HCT116 (cell line): ENCODE measurements at regions not wholly inside any gene's neighbourhood (a gene's known extent, or its start where the extent isn't known, plus 50 kb on each side); places are given as distances from the start of the nearest gene placed in this dataset.

Experiments used
- ATAC-seq: fragments of 200-7000 bp; cut with Tn5 transposase; 2 replicates; pipeline ENCODE4 v1.9.1; 2020; ENCODE audit warnings: mild to moderate bottlenecking, moderate library complexity
- BruUV-seq: library from RNA; stranded (reverse); fragments of 400-500 nt; replicated peaks from 2 replicates; lab custom pipeline; 2021; lab: Mats Ljungman, UMichigan
- CTCF ChIA-PET: fragments of 300-600 bp; sonication (Branson Sonifier 250); formaldehyde crosslinking; loops from one replicate; lab custom pipeline; 2021; ENCODE audit warnings: antibody characterized with exemption; lab: Charles Lee
- POLR2A ChIA-PET: fragments of 300-600, 350-600 bp; sonication (Branson Sonifier 250); formaldehyde crosslinking; loops from one replicate; lab custom pipeline; 2021; ENCODE audit warnings: antibody characterized with exemption; lab: Charles Lee
- RAD21 ChIA-PET, 2 experiments: fragments of 300-600 bp; sonication (Branson Sonifier 250); formaldehyde crosslinking; loops; one replicate each; lab custom pipeline; 2023; ENCODE audit warnings: low total read pairs in 2 of 2; ENCODE audit not compliant: uncharacterized antibody in 2 of 2, unreplicated experiment in 2 of 2, low non-redundant PET in 1 of 2; lab: Charles Lee
- DNase-seq: peaks from one replicate; pipeline ENCODE4 v3.0.0-alpha.2; 2010; ENCODE audit warnings: low read depth, low spot score
- H2AFZ ChIP-seq: fragments of 200-600 bp; shearing (Covaris generic), sonication (generic); 2 replicates; pipeline ENCODE4 v1.6.1; 2017; ENCODE audit warnings: low read depth, mixed run types, mixed read lengths, antibody characterized with exemption, low read length; ENCODE audit not compliant: poor library complexity, severe bottlenecking
- H3K27ac ChIP-seq: 2 replicates; pipeline ENCODE4 v1.5.1; 2012; ENCODE audit warnings: low read depth, low read length
- H3K27me3 ChIP-seq: fragments of 200-600 bp; sonication (generic); 2 replicates; pipeline ENCODE4 v1.6.1; 2016; ENCODE audit warnings: mixed run types, low read length, mixed read lengths; ENCODE audit not compliant: insufficient read depth
- H3K36me3 ChIP-seq, 2 experiments: fragments of 200-500 bp in 1 of 2; fragments of 200-600 bp in 1 of 2; sonication (Bioruptor generic) in 1 of 2; sonication (generic) in 1 of 2; 2 replicates each; pipeline versions ENCODE4 v1.5.1 to v1.6.1; 2014 to 2016; ENCODE audit warnings: low read length in 2 of 2, inconsistent platforms in 1 of 2, mixed read lengths in 1 of 2, mixed run types in 1 of 2; ENCODE audit not compliant: insufficient read depth in 2 of 2, control insufficient read depth in 1 of 2
- H3K4me1 ChIP-seq, 2 experiments: fragments of 200-600 bp in 1 of 2; sonication (generic) in 1 of 2; 2 replicates each; pipeline versions ENCODE4 v1.5.1 to v1.6.1; 2012 to 2017; ENCODE audit warnings: low read length in 2 of 2, inconsistent platforms in 1 of 2, mild to moderate bottlenecking in 1 of 2, mixed read lengths in 1 of 2, mixed run types in 1 of 2, moderate library complexity in 1 of 2; ENCODE audit not compliant: insufficient read depth in 2 of 2, control insufficient read depth in 1 of 2
- H3K4me2 ChIP-seq: fragments of 200-600 bp; sonication (generic); 2 replicates; pipeline ENCODE4 v1.6.1; 2017; ENCODE audit warnings: mixed run types, low read length, mixed read lengths
- H3K4me3 ChIP-seq, 2 experiments: fragments of 200-600 bp in 1 of 2; sonication (generic) in 1 of 2; replicated peaks in 1 of 2; 2 replicates each; pipeline ENCODE4 v1.5.1; 2011 to 2016; ENCODE audit warnings: low read length in 2 of 2, control low read depth in 1 of 2, low read depth in 1 of 2, mild to moderate bottlenecking in 1 of 2, mixed read lengths in 1 of 2, mixed run types in 1 of 2
- H3K79me2 ChIP-seq: fragments of 200-600 bp; sonication (generic); 2 replicates; pipeline ENCODE4 v1.6.1; 2017; ENCODE audit warnings: mild to moderate bottlenecking, mixed run types, low read length, moderate library complexity, mixed read lengths; ENCODE audit not compliant: insufficient read depth
- H3K9ac ChIP-seq: fragments of 200-600 bp; sonication (generic); 2 replicates; pipeline ENCODE4 v1.6.1; 2016; ENCODE audit warnings: low read length, mixed read lengths
- H3K9me2 ChIP-seq: fragments of 200-600 bp; sonication (generic), shearing (Covaris generic); 2 replicates; pipeline ENCODE4 v1.6.1; 2017; ENCODE audit warnings: mixed run types, mild to moderate bottlenecking, moderate library complexity; ENCODE audit not compliant: insufficient read depth
- H3K9me3 ChIP-seq, 2 experiments: fragments of 200-500 bp in 1 of 2; fragments of 200-600 bp in 1 of 2; sonication (Bioruptor generic) in 1 of 2; sonication (generic) in 1 of 2; 2 replicates each; pipeline ENCODE4 v1.6.1; 2014 to 2017; ENCODE audit warnings: low read length in 2 of 2, mixed read lengths in 2 of 2, inconsistent platforms in 1 of 2, low read depth in 1 of 2, mild to moderate bottlenecking in 1 of 2, mixed run types in 1 of 2, moderate library complexity in 1 of 2; ENCODE audit not compliant: control insufficient read depth in 1 of 2, insufficient read depth in 1 of 2
- H4K20me1 ChIP-seq: fragments of 200-600 bp; sonication (generic), shearing (Covaris generic); 2 replicates; pipeline ENCODE4 v1.6.1; 2017; ENCODE audit warnings: mixed run types, mild to moderate bottlenecking, moderate library complexity; ENCODE audit not compliant: insufficient read depth
- CBX3 ChIP-seq: IDR thresholded peaks from 2 replicates; pipeline ENCODE4 v1.6.1; 2012; ENCODE audit warnings: low read depth
- CTCF ChIP-seq, 3 experiments: fragments of 200-600 bp in 1 of 3; sonication (generic) in 1 of 3; IDR thresholded peaks in 2 of 3; conservative IDR thresholded peaks in 1 of 3; 2 replicates each; pipeline ENCODE4 v1.5.1; 2012 to 2017; ENCODE audit warnings: low read depth in 2 of 3, low read length in 2 of 3, antibody characterized with exemption in 1 of 3, borderline replicate concordance in 1 of 3, control low read depth in 1 of 3, mild to moderate bottlenecking in 1 of 3, mixed read lengths in 1 of 3, mixed run types in 1 of 3, moderate library complexity in 1 of 3; ENCODE audit not compliant: insufficient read depth in 1 of 3
- EGR1 ChIP-seq: IDR thresholded peaks from 2 replicates; pipeline ENCODE4 v1.6.1; 2012; ENCODE audit warnings: low read depth
- ELF1 ChIP-seq: IDR thresholded peaks from 2 replicates; pipeline ENCODE4 v1.6.1; 2012; ENCODE audit warnings: low read depth, borderline replicate concordance
- EZH2 ChIP-seq: fragments of 200-600 bp; sonication (generic); IDR thresholded peaks from 2 replicates; pipeline ENCODE4 v1.6.1; 2017; ENCODE audit warnings: antibody characterized with exemption, mixed run types
- EZH2phosphoT487 ChIP-seq: fragments of 200-600 bp; IDR thresholded peaks from 2 replicates; pipeline ENCODE4 v1.6.1; 2018; ENCODE audit warnings: antibody characterized with exemption, borderline replicate concordance
- FOSL1 ChIP-seq: IDR thresholded peaks from 2 replicates; pipeline ENCODE4 v1.6.1; 2012; ENCODE audit warnings: low read depth
- POLR2A ChIP-seq: IDR thresholded peaks from 2 replicates; pipeline ENCODE4 v1.7.0; 2011; ENCODE audit warnings: borderline replicate concordance; ENCODE audit not compliant: insufficient read depth, insufficient read length; ENCODE audit errors: extremely low read depth
- POLR2AphosphoS5 ChIP-seq: IDR thresholded peaks from 2 replicates; pipeline ENCODE4 v1.6.1; 2011; ENCODE audit warnings: mild to moderate bottlenecking, low read depth, low read length, moderate library complexity
- RAD21 ChIP-seq: IDR thresholded peaks from 2 replicates; pipeline ENCODE4 v1.6.1; 2012; ENCODE audit warnings: low read depth, mild to moderate bottlenecking
- SP1 ChIP-seq: IDR thresholded peaks from 2 replicates; pipeline ENCODE4 v1.6.1; 2012; ENCODE audit warnings: low read depth
- SRF ChIP-seq: IDR thresholded peaks from 2 replicates; pipeline ENCODE4 v1.6.1; 2012; ENCODE audit warnings: low read depth
- TCF7L2 ChIP-seq: IDR thresholded peaks from 2 replicates; pipeline ENCODE4 v1.7.0; 2011; ENCODE audit warnings: borderline replicate concordance, inconsistent platforms; ENCODE audit not compliant: insufficient read depth, insufficient read length; ENCODE audit errors: extremely low read depth
- YY1 ChIP-seq: IDR thresholded peaks from 2 replicates; pipeline ENCODE4 v1.6.1; 2011; ENCODE audit warnings: low read length, low read depth, moderate library complexity, mild to moderate bottlenecking; ENCODE audit not compliant: insufficient replicate concordance; ENCODE audit errors: extremely low read depth
- ZNF274 ChIP-seq: fragments of 200-500 bp; sonication (Bioruptor generic); IDR thresholded peaks from 2 replicates; pipeline ENCODE4 v1.6.1; 2014; ENCODE audit warnings: mild to moderate bottlenecking, low read depth, low read length, inconsistent platforms
- intact Hi-C: fragments of 100-400 bp; cut with micrococcal nuclease; formaldehyde crosslinking; loops from 2 replicates; pipeline ENCODE4 v1.10.0; 2022
- TF ChIP-seq, protein P1 (sequence below): IDR thresholded peaks from 2 replicates; pipeline ENCODE4 v1.6.1; 2011; ENCODE audit warnings: mild to moderate bottlenecking, low read length, moderate library complexity; ENCODE audit not compliant: insufficient replicate concordance; ENCODE audit errors: extremely low read depth
- TF ChIP-seq, protein P2 (sequence below): IDR thresholded peaks from 2 replicates; pipeline ENCODE4 v1.6.1; 2012; ENCODE audit warnings: low read depth

DNA sequence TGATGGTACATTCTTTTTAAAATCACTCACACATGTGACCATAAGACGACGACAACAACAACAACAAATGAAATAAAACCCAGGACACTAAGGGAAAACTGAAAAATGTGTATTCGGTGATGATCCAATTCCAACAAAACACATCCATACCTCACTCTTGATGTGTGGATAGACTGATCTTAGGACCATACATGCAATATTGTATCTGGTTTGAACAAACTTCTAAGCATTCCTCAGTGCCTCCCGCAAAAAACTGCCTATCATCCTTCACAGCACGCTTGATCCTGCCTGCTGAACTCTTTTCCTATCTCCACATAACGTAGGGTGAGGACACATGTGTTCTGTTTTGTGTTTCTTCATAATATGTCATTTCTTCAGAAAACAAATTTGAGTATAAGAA is 415.2 kb downstream of the KCTD12 start:
- RAD21 ChIA-PET = no interaction called here
- Histone ChIP-seq H3K9ac (no peak overlapping the region), H2AFZ (no peak overlapping the region)
- TF ChIP-seq EZH2phosphoT487 = no peak
- no peak for TF ChIP-seq EGR1
- TF ChIP-seq EZH2 = no peak
- TF ChIP-seq SRF = no peak
- TF ChIP-seq POLR2AphosphoS5 = no peak
- TF ChIP-seq, protein P1, sequence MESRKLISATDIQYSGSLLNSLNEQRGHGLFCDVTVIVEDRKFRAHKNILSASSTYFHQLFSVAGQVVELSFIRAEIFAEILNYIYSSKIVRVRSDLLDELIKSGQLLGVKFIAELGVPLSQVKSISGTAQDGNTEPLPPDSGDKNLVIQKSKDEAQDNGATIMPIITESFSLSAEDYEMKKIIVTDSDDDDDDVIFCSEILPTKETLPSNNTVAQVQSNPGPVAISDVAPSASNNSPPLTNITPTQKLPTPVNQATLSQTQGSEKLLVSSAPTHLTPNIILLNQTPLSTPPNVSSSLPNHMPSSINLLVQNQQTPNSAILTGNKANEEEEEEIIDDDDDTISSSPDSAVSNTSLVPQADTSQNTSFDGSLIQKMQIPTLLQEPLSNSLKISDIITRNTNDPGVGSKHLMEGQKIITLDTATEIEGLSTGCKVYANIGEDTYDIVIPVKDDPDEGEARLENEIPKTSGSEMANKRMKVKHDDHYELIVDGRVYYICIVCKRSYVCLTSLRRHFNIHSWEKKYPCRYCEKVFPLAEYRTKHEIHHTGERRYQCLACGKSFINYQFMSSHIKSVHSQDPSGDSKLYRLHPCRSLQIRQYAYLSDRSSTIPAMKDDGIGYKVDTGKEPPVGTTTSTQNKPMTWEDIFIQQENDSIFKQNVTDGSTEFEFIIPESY = no peak
- no peak for TF ChIP-seq TCF7L2
- no peak for TF ChIP-seq CTCF (IDR thresholded peaks at IDR 0.05 in 2 of 3, conservative IDR thresholded peaks at IDR 0.05 in 1 of 3; ENCODE audit: borderline replicate concordance in 1 of 3, insufficient read depth in 1 of 3, low read depth in 2 of 3, low read length in 2 of 3)
- no peak for TF ChIP-seq SP1
- TF ChIP-seq ELF1 = no peak
- TF ChIP-seq YY1 = no peak
- TF ChIP-seq POLR2A = no peak
- no peak for TF ChIP-seq RAD21
- TF ChIP-seq ZNF274 = no peak
- TF ChIP-seq FOSL1 = no peak
- TF ChIP-seq, protein P2, sequence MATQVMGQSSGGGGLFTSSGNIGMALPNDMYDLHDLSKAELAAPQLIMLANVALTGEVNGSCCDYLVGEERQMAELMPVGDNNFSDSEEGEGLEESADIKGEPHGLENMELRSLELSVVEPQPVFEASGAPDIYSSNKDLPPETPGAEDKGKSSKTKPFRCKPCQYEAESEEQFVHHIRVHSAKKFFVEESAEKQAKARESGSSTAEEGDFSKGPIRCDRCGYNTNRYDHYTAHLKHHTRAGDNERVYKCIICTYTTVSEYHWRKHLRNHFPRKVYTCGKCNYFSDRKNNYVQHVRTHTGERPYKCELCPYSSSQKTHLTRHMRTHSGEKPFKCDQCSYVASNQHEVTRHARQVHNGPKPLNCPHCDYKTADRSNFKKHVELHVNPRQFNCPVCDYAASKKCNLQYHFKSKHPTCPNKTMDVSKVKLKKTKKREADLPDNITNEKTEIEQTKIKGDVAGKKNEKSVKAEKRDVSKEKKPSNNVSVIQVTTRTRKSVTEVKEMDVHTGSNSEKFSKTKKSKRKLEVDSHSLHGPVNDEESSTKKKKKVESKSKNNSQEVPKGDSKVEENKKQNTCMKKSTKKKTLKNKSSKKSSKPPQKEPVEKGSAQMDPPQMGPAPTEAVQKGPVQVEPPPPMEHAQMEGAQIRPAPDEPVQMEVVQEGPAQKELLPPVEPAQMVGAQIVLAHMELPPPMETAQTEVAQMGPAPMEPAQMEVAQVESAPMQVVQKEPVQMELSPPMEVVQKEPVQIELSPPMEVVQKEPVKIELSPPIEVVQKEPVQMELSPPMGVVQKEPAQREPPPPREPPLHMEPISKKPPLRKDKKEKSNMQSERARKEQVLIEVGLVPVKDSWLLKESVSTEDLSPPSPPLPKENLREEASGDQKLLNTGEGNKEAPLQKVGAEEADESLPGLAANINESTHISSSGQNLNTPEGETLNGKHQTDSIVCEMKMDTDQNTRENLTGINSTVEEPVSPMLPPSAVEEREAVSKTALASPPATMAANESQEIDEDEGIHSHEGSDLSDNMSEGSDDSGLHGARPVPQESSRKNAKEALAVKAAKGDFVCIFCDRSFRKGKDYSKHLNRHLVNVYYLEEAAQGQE = no peak
- TF ChIP-seq CBX3 = no peak
- TF ChIP-seq, all 23 proteins: peak for 0
- no peak overlapping the region for H3K4me2 ChIP-seq
- ChIA-PET POLR2A (no interaction called here), CTCF (no interaction called here)
- no peaks in the 10 kb centered on the region for H3K9me3 ChIP-seq
- no peak overlapping the region for H3K4me3 ChIP-seq
- no peaks in the 10 kb centered on the region; the same call in 1 of the 2 replicates for H4K20me1 ChIP-seq
- intact Hi-C loops = loop anchor here (5.0 to 10.0 kb wide), 3 partner anchors 799 to 1004 kb away; no protein-coding TSS in a partner anchor
- H3K27ac ChIP-seq = no peak overlapping the region
- H3K27me3 ChIP-seq = no peaks in the 10 kb centered on the region
- ATAC-seq (no peak), DNase-seq (no peak)
- BruUV-seq = no TSS peak
- H3K9me2 ChIP-seq = no peaks in the 10 kb centered on the region
- no peaks in the 10 kb centered on the region for H3K79me2 ChIP-seq
- H3K4me1 ChIP-seq = no peaks in the 10 kb centered on the region
- no peaks in the 10 kb centered on the region for H3K36me3 ChIP-seq
